ENCODE measurements at regions not wholly inside any gene's neighbourhood (a gene's known extent, or its start where the extent isn't known, plus 50 kb on each side); places are given as distances from the start of the nearest gene placed in this dataset.

- H3K9me3 ChIP-seq (ENCODE audit: low read depth, low read length, poor library complexity, severe bottlenecking) = no peaks in the 10 kb centered on the region
- H3K4me1 ChIP-seq (ENCODE audit: insufficient read depth, low read length, poor library complexity, severe bottlenecking) = no peaks in the 10 kb centered on the region
- no peak overlapping the region for H3K27ac ChIP-seq (ENCODE audit: low read depth, low read length, poor library complexity, severe bottlenecking)
- intact Hi-C loops (cut with micrococcal nuclease; ENCODE audit: unreplicated experiment) = no loop called here
- DNase-seq (ENCODE audit: low spot score) = no peak
- H3K27me3 ChIP-seq (replicated peaks; ENCODE audit: insufficient read depth, low read depth, low read length, poor library complexity) = no peaks in the 10 kb centered on the region
- no peak overlapping the region for H3K4me3 ChIP-seq (ENCODE audit: low read depth, low read length, poor library complexity, severe bottlenecking)
- POLR2A ChIA-PET (ENCODE audit: low non-redundant PET) = no interaction called here
- BruUV-seq (replicated peaks) = no TSS peak
- CTCF ChIA-PET = no interaction called here
- TF ChIP-seq CTCF (conservative IDR thresholded peaks at IDR 0.05; ENCODE audit: low read depth, low read length) (no peak), EZH2 (IDR thresholded peaks at IDR 0.05; ENCODE audit: borderline replicate concordance, low read depth, low read length, poor library complexity, severe bottlenecking) (no peak)
- no peaks in the 10 kb centered on the region for H3K36me3 ChIP-seq (ENCODE audit: insufficient read depth, low read length, poor library complexity, severe bottlenecking)
Measured at GRCh38 chr15:95932141-95932540, 398.4 kb upstream of the NR2F2 start.

- POLR2A ChIA-PET (ENCODE audit: low non-redundant PET) = no interaction called here
- CTCF ChIA-PET = no interaction called here
- Histone ChIP-seq H3K9me3 (ENCODE audit: low read depth, low read length, poor library complexity, severe bottlenecking) (no peaks in the 10 kb centered on the region), H3K27me3 (replicated peaks; ENCODE audit: insufficient read depth, low read depth, low read length, poor library complexity) (no peaks in the 10 kb centered on the region), H3K36me3 (ENCODE audit: insufficient read depth, low read length, poor library complexity, severe bottlenecking) (no peaks in the 10 kb centered on the region), H3K4me3 (ENCODE audit: low read depth, low read length, poor library complexity, severe bottlenecking) (no peak overlapping the region), H3K27ac (ENCODE audit: low read depth, low read length, poor library complexity, severe bottlenecking) (no peak overlapping the region), H3K4me1 (ENCODE audit: insufficient read depth, low read length, poor library complexity, severe bottlenecking) (no peaks in the 10 kb centered on the region)
- DNase-seq (ENCODE audit: low spot score) = no peak
- intact Hi-C loops (cut with micrococcal nuclease; ENCODE audit: unreplicated experiment) = no loop called here
- BruUV-seq (replicated peaks) = no TSS peak
- TF ChIP-seq CTCF (conservative IDR thresholded peaks at IDR 0.05; ENCODE audit: low read depth, low read length) = no peak
Measured at GRCh38 chr15:95932676-95933075, 397.8 kb upstream of the NR2F2 start.

DNA sequence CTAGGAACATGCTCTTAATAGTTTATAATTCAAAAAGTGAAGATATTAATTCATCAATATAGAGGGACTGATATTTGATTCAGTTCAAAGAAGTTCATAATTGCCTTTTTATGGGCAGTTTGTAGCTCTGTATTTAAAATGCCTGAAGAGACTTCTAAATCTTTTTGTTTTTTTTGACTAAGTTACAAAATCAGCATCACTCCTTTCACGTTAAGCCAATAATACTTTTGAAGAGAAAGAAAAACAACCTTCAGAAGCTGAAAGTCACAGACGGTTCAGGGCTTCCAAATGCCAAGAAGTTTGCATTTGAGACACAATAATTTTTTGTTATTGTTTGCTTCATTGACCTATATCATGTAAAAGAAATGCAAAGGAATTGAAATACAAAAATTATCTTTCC lies 394.6 kb upstream of the NR2F2 start:
- CTCF ChIA-PET = no interaction called here
- no peaks in the 10 kb centered on the region for H3K36me3 ChIP-seq (ENCODE audit: insufficient read depth, low read length, poor library complexity, severe bottlenecking)
- no TSS peak for BruUV-seq (replicated peaks)

More for the DNA sequence above, 394.6 kb upstream of the NR2F2 start:
- TF ChIP-seq EZH2 (IDR thresholded peaks at IDR 0.05; ENCODE audit: borderline replicate concordance, low read depth, low read length, poor library complexity, severe bottlenecking) (no peak), CTCF (conservative IDR thresholded peaks at IDR 0.05; ENCODE audit: low read depth, low read length) (no peak)
- Histone ChIP-seq H3K27me3 (replicated peaks; ENCODE audit: insufficient read depth, low read depth, low read length, poor library complexity) (no peaks in the 10 kb centered on the region), H3K9me3 (ENCODE audit: low read depth, low read length, poor library complexity, severe bottlenecking) (no peaks in the 10 kb centered on the region), H3K4me3 (ENCODE audit: low read depth, low read length, poor library complexity, severe bottlenecking) (no peak overlapping the region), H3K4me1 (ENCODE audit: insufficient read depth, low read length, poor library complexity, severe bottlenecking) (no peaks in the 10 kb centered on the region), H3K27ac (ENCODE audit: low read depth, low read length, poor library complexity, severe bottlenecking) (no peak overlapping the region)
- intact Hi-C loops (cut with micrococcal nuclease; ENCODE audit: unreplicated experiment) = no loop called here
- POLR2A ChIA-PET (ENCODE audit: low non-redundant PET) = no interaction called here
- no peak for DNase-seq (ENCODE audit: low spot score)
